ENCODE measurements at regions not wholly inside any gene's neighbourhood (a gene's known extent, or its start where the extent isn't known, plus 50 kb on each side); places are given as distances from the start of the nearest gene placed in this dataset.

- TF ChIP-seq CTCF (IDR thresholded peaks at IDR 0.05), result no peak
- TF ChIP-seq EZH2 (IDR thresholded peaks at IDR 0.05; ENCODE audit: borderline replicate concordance, insufficient read depth, low read depth, low read length, poor library complexity, severe bottlenecking), result no peak
Measured at GRCh38 chr7:156196649-156197048, 384.4 kb upstream of the SHH start.

Data from B cell (primary cell).